Vagina (tissue), 2 donors: ENCODE measurements at regions not wholly inside any gene's neighbourhood (a gene's known extent, or its start where the extent isn't known, plus 50 kb on each side); places are given as distances from the start of the nearest gene placed in this dataset.

Experiments used
- POLR2A ChIP-seq, 2 donors: fragments of 450-650 bp; IDR thresholded peaks; one replicate each; pipeline ENCODE4 v1.6.1; 2017; ENCODE audit warnings: antibody characterized with exemption in 2 of 2, mild to moderate bottlenecking in 2 of 2, moderate library complexity in 2 of 2
- POLR2AphosphoS5 ChIP-seq, 2 donors: sonication (generic); formaldehyde crosslinking; IDR thresholded peaks; one replicate each; pipeline ENCODE4 v1.9.0; 2017; ENCODE audit warnings: antibody characterized with exemption in 2 of 2, mild to moderate bottlenecking in 2 of 2, low read depth in 1 of 2; ENCODE audit not compliant: insufficient read depth in 1 of 2
- TF ChIP-seq, protein P1 (sequence below), 3 experiments: fragments of 450-650 bp in 2 of 3; fragments of 200-600 bp in 1 of 3; sonication (generic) in 1 of 3; IDR thresholded peaks; one replicate each; pipeline ENCODE4 v1.5.1; 2017 to 2019; ENCODE audit warnings: antibody characterized with exemption in 3 of 3, mild to moderate bottlenecking in 2 of 3, moderate library complexity in 2 of 3

DNA sequence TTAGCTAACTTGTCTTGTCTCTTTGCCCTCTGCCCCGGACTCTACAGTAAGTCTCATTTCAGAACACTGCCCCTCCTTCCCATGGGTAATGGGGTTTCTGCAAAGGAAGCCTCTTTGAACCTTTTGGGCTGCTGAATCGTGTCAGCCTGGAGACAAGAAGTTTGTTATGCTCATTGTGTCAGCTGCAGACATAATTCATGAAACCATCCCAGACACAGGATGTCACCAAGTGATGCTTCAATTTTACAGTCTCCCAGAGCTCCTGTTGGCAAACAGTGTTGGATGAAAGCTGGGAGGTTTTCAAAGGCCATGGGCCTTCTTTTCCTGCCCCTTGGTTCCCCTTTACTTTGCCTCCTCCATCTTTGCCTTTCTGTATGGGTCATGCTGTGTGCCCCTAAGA lies 223.1 kb upstream of the TAPT1 start:
- TF ChIP-seq, protein P1, sequence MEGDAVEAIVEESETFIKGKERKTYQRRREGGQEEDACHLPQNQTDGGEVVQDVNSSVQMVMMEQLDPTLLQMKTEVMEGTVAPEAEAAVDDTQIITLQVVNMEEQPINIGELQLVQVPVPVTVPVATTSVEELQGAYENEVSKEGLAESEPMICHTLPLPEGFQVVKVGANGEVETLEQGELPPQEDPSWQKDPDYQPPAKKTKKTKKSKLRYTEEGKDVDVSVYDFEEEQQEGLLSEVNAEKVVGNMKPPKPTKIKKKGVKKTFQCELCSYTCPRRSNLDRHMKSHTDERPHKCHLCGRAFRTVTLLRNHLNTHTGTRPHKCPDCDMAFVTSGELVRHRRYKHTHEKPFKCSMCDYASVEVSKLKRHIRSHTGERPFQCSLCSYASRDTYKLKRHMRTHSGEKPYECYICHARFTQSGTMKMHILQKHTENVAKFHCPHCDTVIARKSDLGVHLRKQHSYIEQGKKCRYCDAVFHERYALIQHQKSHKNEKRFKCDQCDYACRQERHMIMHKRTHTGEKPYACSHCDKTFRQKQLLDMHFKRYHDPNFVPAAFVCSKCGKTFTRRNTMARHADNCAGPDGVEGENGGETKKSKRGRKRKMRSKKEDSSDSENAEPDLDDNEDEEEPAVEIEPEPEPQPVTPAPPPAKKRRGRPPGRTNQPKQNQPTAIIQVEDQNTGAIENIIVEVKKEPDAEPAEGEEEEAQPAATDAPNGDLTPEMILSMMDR (IDR thresholded peaks at IDR 0.05) = no peak
- no peak for TF ChIP-seq POLR2AphosphoS5 (IDR thresholded peaks at IDR 0.05; ENCODE audit: insufficient read depth in 1 of 2, low read depth in 1 of 2)
- no peak for TF ChIP-seq POLR2A (IDR thresholded peaks at IDR 0.05)
